ENCODE measurements at regions not wholly inside any gene's neighbourhood (a gene's known extent, or its start where the extent isn't known, plus 50 kb on each side); places are given as distances from the start of the nearest gene placed in this dataset.
"Not testable (repeated sequence)": the region's sequence is repeated elsewhere in the genome, so short reads cannot be mapped to it uniquely, and the experiment has no call there.

DNA sequence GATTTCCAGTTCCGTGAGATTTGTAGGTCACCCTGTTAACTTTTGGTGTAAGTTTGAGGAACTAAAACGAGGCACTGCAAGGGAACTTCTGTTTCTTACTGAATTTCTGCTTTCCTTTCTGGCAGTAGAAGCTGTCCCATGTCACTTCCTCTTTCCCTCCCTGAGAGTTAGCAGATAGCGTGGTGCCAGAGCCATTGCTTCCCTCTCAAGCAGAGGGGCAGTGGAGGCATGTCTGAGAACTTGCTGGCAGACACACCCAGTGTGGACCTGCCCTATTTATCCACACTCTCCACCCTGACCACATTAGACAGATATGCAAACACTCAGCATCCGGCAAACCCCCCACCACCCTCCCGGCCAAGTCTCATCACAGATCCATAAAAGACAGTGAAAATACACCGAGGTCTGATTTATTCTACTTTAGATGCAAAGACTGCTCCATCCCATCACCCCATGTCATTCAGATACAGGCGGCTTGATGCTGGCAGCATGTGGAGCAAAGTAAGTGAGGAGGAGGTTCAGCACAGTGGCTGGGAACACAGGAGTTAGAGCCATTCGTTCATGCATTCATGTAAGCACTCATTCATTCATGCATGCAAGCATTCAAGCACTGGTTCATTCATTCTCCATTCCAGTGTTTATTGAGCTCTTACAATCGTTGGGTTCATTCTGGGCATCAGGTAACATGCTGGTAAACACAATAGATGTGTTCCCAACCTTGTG, 324.7 kb downstream of the SHQ1 start:
- DNase-seq = no peak

DNA sequence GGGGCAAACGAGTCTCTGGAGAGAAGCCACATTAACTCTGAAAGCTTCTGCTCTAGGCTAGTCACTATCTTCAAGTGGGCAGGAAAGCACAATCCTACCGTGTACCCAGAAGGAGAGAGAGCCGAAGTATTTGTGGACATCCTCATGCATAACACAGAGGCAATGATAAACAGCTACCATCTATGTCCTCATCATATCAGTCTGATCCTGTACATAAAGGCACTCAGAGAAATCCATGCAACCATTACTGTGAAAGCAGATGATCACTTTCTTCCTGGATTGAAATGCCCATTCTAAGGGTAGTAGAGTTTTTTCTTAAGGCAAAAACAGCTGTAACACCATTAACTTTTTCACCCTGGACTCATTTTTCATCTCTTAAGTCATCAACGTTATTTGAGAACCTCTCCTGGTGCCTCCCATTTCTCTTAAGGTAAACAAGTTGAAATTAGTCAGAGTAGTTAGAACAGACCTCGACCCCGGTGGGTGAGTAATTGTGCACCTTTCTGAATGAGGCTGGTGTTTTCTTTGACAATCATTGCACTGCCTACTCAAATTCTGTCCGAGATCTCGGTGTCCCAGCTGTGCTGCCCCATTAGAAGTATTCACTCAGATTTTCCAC, 327.4 kb downstream of the SHQ1 start:
- DNase-seq = no peak

DNA sequence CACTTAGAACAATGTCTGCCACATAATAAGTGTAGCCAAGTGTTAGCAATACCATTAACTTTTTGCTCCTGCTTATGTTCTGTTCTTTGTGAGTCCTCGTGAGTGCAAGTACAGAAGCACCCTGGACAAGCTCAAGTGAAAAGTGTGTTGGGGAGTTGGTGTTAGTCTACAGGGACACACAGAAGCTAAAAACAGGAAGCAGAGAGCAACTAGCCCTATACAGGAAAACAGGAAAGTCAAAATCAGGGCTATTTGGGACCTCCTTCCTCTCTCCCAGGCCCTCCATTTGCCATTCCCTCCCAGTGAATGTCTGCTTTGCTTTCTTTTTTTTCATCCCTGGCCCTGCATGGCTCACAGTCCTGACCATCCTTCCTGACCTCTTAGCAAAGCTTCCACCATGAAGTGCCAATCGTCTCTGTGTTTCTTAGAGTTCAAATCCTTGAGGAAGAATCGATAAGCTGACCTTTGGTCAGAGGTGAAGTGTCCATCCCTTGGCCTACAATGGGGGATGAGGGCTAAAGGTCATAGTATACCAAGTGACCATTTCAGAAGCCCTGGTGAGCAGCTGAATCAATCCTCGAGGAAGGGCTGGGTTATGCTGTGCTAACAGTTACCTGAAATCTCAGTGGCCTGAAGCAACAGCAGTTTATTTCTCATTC, 328.2 kb downstream of the SHQ1 start:
- no peak for DNase-seq

DNA sequence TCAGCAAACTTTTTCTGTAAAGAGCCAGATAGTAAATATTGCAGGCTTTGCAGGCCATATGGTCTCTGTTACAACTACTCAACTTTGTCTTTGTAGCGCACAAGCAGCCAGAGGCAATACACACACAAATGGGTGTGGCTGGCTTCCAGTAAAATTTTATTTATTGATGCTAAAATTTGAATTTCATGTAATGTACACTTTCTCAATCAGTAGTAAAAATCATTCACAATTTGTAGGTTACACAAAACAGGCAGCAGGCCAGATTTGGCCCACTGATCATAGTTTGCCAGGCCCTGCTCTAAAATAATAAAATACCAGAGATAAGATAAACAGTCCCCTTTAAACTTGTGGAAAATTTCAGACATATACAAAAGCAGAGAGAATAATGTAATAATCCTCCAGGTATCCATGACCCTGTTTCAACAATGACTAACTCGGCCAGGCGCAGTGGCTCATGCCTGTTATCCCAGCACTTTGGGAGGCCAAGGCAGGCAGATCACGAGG, 330.3 kb downstream of the SHQ1 start:
- DNase-seq = no peak

DNA sequence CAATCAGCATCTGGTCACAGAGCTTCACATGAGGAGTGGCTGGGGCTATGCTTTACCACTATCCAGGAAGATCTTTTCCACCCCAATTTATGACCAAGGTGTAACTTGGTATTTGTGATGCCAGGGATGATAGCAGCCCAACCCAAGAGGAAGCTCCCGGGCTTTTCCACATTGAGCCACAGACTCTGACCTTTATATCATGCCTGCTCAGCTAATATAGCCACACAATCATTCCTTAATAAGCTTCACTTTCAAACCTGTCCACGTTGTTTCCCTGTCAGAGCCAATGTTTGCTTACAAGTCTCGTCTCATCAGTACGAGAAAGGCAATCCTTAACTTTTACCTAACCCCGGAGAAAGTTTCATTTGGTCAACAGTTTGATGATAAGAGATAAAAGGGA, 330.9 kb downstream of the SHQ1 start:
- no peak for DNase-seq

DNA sequence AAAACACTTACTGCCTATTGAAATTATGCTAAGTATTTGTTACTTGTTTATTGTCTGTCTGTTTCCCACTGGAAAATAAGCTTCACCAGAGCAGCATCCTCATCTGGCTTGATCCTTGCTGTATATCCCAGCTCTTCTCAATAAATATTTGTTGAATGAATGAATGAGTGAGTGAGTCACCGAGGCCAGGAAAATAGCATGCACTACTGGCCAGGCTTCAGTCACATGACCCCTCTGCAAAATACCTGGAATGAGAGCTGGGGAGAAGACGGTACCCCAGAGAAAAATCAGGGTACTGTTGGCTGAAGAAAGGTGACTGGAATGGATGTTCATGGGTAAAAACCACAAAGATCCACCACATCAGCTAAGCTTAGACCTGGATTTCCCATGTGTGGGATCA, 331.9 kb downstream of the SHQ1 start:
- DNase-seq = no peak

DNA sequence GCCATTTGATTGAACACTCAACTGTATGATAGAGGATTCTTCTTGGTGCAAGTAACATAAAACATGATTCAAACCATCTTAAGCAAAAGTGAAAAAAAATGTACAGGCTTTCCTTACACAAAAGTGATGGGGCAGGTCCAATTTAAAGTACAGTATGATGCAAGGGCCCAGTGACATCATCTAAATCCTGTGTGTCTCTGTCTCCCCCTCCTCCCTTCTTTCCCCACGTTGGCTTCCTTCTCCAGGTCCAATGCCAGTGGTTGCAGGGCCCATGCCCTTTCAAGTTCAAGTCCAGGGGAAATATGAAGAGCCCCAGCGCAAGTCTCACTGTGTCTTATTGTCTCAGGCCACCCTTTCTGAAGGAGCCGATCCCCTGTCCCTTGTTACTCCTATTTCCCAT, 332.3 kb downstream of the SHQ1 start:
- DNase-seq = no peak

DNA sequence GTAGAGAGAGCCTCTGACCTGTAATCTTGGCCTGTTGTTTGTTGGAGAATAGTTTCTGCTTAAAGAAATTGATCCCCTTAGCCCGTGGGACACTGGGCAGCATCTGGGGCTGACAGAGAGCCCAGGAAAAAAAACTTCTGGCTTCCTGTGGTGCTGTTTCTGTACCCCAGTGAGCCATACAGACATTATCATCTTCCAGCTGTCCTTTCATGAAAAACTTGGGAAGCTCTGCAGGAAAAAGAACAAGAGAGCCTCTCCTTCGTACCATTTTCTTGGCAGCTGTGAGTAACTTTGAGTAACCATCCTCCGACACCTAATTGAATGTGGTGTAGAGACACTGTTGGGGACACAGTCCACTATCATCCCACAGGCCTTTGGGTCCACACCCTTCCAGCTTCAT, 333.0 kb downstream of the SHQ1 start:
- no peak for DNase-seq

DNA sequence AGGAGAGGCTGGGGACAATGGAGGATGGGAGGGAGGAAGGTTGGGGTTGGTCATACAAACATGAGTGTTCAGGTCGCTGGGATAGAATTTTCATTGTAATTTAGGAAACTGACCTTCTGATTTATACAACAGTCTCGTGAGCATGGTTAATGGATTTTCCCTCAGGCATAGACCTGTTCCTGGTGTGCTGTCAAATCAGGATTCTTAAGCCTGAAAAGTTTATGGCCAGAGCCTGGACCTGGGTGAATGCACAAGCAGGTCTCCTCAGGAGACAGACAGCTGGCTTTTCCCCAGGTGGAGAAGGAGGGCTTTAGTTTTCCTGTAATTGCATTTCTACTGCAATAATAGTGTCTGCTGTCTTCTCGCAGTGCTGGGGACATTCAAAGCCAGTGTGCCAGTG, 338.0 kb downstream of the SHQ1 start:
- no peak for DNase-seq

DNA sequence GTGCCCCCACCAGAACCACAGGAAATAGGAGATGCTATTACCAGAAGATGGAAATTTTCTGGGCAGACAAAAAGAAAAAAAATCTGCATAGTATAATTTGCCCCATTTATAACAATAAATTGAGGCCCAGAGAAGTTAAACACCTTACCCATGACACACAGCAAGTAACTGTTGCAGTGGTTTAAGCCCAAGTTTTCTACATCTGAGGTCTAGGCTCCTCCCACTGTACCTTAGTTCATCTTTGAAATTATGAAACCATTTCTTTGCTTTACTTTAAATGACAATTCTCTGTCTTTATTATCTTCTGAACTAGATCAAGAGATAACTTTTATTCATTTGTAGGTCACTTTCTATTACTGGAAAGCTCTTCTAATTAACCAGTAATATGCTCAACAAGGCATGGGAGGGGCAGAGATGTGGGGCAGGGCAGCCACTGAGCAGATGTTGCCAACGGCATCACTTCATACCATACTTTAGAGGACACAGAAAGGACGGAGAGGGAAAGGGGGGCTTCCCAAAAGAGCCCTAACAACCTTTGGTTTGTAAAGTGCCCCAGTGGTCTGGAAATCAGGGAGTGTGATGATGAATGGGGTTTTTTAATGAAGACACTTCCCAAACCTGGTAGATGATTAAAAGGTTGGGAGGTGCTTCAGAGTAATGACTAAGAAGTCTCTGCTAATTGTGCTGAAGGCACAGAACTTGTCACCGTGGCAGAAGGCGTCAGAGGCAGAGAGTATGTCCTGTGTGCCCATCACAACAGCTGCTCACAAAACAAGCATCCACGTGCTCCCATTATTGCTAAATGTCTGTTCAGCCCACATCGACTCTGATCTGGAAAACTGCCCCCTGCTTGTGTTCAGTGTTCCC, 342.5 kb downstream of the SHQ1 start:
- no peak for DNase-seq

DNA sequence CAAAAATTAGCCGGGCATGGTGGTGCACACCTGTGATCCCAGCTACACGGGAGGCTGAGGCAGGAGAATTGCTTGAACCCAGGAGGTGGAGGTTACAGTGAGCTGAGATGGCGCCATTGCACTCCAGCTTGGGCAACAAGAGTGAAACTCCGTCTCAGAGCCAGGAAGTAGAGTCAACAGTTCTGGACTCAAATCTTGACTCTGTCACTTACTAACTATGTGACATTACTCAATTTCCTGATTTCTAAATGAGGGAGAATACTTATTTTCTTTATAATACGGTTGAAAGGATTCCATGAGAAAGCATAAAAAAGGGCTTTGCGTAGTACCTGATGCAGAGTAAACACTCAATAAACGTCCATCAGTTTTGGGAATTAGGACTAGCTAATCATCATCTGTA, 350.7 kb downstream of the SHQ1 start:
- DNase-seq = not testable (repeated sequence)

DNA sequence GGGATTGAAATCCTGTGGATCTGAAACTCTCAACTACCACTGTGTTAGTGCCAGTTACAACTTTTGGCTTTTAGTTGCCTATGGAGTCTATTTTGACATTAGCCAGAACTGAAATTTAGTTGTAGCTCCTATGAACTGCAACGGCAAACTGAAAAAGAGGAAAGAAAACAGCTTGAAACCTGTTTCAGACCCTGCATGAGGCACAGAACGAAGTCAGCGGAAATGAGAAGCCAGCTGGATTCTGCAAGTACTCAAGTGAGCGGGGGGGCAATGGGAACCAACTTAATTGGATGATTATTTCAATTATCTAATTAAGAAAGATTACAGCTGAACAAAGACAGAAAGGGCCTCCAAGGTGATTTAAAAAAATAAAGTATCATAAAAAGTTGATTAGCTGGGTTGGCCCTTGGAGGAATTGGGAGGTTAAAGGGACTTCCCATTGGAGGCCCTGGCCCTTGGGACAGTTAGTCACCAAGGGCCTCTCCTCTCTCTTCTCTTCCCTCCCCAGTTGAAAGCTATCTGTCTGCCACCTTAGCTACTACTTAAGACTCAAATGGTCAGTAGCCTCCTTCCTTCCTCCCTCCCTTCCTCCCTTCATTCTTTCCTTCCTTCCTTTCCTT, 352.1 kb downstream of the SHQ1 start:
- DNase-seq = no peak

DNA sequence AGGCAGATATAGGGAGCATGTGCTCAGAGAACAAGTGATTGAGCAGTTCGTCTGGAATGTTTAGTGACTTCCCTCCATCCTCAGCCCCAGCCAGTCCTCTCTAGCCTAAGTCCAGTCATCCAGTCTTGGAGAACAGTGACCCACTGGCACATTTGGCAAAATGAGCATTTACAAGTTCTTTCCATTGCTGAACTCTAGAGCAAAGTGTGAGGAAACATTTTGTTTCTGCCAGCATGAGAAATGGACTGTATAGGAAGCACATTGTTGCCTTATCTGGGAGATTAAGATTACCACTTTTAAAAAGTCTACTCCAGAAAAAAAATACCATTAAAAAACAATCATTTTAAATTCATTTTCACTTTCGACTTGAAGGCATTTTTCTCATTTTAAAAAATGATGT, 353.6 kb downstream of the SHQ1 start:
- DNase-seq = no peak

DNA sequence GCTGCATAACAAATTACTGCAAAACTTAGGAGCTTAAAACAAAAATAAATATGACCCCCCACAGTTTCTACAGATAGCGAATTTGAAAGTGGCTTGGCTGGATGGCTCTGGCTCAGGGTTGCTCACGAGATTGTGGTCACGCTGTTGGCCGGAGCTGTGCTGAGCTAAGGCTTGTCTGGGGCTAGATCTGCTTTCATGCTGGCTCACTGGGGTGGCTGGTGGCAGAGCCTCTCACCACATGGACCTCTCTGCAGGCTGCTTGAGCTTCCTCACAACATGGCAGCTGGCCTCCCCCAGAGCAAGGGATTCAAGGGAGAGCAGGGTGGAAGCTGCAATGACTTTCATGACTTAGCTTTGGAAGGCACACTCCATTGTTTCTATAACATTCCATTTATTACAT, 354.1 kb downstream of the SHQ1 start:
- DNase-seq = no peak

DNA sequence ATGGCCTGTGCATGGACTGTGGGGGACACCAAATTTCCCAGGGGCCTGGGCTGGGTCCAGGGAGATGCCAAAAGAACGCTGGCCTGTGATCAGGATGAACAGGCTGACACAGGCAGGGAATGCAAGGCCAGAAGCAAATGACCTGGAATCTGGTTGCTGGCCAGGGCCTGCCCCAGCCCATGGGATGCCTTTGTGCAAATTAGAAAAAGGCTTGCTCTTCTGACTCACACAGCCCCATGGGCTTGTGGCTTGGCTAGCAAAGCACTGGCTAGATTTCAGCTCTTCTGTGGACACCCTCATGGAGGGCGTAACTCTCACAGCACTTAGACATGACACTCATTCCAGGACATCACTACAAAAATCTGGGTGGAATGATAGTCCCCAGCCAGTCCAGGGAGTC, 356.0 kb downstream of the SHQ1 start:
- DNase-seq = no peak

DNA sequence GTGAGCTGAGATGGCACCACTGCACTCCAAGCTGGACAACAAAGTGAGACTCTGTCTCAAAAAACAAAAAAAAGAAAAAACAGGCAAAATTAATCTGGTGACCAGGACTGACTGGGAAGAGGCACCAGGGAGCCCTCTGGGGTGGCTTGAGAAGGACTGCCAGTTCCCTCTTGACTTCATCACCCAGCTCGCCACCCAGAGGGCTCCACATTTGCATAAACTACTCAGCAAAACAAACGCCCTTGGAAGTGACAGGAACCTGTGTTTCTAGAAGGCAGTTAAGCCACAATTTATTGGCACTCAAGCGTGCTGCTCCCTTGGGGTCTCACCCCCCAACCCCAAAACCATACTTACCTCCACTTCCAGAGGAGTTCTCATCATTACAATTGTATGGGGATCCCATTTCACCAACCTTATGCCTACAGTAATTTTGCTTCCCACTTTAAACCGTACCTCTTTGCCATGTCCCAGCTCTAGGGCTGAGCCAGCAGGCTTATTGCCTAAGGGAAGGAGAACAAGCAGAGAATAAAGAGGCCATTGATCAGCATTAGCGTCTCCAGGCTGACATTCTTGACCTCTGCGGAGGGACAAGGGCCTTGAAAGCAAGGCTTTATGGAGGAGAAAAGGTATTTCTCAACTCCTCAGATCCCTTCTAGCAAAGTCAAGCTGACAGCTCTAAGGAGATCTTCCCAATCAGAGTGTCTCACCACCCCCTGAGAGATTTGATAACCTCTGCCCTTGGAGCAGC, 357.4 kb downstream of the SHQ1 start:
- no peak for DNase-seq

DNA sequence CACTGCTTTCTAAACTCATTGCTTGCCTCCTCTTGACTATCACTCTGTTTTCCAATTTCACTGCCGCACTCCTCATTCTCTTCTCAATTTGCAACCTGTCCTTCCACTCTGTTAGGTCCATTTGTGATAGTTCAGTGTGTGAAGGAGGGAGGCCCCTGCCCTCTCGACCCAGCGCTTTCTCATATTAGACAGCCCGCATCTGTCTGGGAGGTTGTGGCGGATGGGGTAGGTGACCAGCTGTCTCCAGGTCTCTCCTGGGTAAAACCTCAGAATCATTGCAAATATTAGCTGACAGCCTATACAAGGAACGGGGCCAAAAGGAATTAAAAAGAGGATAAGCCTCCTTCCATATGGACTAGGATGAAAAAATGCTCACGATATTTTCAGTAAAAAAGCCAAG, 358.3 kb downstream of the SHQ1 start:
- DNase-seq = no peak

DNA sequence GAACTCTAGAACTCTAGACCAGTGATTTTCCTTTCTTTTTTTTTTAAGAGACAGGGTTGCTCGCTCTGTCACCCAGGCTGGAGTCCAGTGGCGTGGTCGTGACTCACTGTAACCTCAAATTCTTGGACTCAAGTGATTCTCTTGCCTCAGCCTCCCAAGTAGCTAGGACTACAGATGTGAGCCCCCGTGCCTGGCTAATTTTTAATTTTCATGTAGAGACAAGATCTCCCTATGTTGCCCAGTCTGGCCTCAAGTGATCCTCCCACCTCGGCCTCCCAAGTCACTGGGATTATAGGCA, 359.6 kb downstream of the SHQ1 start:
- DNase-seq = no peak

DNA sequence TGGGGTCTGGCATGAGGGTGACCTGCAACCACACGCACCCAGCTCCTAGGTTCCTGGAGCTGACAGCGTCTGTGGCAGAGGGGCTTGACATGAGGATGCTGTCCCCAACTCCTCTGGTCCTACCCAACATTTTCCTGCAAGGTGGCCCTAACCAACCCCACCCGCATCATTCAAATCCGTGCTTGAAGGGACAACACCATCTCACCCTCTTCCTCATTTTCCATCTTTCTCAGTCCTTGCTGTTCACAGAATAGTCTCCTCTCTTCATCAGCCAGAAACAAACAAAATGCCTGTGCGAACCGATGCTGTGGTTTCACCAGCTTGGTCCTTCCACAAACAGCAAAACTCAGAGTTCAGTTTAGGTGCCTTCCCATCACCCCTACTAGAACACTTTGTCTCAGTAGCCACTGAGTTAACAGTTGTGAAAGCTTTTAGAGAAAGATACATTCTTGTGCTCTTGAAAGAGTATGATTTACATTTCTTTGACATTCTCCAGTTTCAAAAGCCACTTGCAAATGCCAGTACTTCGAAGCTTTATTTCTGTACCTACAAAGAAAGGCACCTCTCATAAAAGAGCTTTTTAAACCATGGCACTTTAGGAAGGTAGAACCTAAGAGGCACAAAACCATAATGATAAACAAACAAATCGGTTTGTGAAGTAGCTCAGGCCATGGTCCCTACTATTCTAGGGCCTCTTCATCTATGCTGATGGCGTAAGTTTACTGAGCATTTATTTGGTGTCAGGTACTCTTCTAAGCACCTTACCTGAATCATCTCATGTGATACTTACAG, 360.1 kb downstream of the SHQ1 start:
- no peak for DNase-seq

DNA sequence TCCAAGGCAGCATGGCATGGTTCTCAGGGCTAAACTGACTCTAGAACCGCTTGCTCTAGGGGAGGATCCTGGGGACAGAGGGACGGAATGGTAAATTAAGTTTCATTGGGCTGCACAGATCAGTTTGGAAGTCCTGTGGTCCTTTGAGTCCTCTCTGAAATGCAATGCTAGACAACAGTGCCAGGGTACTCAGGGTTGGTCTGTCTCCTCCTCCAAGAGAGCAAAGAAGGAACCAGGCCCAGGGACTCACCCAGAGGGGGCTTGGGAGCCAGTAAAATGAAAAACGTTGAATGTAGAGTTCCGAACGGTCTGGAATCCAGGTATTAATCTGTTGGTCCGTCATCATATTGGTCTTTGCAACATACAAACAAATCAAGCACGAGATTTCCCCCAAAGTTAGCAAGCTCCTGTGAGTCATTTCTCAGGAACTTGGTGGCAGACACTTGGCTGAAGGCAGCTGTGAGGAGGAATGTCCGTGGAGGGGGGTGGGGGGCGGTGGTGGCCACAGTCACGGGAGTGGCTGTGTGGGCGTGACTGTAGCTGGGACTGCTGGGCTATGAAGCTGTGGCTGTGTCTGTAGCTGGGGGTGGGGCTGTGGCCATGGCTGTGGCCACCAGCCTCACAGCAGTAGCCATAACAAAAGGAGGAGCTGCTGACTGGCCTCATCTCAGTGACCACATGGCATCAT, 361.0 kb downstream of the SHQ1 start:
- DNase-seq = no peak

DNA sequence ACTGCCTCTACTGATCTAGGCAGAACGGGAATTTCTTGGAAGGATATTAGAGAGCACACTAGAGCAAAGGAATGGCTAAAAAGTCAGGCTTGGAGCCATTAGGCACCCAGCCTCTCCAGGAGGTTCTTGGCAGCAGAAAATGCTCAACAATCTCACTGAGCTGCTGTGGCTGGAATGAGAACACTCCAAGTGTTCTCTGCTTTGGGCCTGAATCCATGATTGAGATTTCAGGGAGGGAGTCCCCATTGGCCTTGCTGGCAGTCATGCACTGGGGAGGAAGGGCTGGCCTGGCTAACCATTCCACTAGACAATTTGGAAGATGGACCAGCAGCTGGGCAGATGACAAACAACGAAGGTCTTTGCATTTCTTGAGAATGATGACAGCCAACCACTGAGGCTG, 362.6 kb downstream of the SHQ1 start:
- DNase-seq = no peak
